Smooth muscle cell of the brain vasculature (primary cell): ENCODE measurements at regions not wholly inside any gene's neighbourhood (a gene's known extent, or its start where the extent isn't known, plus 50 kb on each side); places are given as distances from the start of the nearest gene placed in this dataset.

Experiments used
- DNase-seq: peaks from one replicate; pipeline ENCODE4 v3.0.0-alpha.2; 2012; ENCODE audit warnings: low read depth, low spot score

GRCh38 chr2:37544591-37545031 is 126.8 kb downstream of the CDC42EP3 start:
- no peak for DNase-seq

- no peak for DNase-seq
Measured at GRCh38 chr2:37549598-37549997, 121.8 kb downstream of the CDC42EP3 start.

- no peak for DNase-seq
Measured at GRCh38 chr2:37550190-37550589, 121.3 kb downstream of the CDC42EP3 start.

GRCh38 chr2:37551783-37552182 is 119.7 kb downstream of the CDC42EP3 start:
- no peak for DNase-seq

- no peak for DNase-seq
Measured at GRCh38 chr2:37552339-37552738, 119.1 kb downstream of the CDC42EP3 start.

- DNase-seq: no peak
Measured at GRCh38 chr2:37553411-37554154, 117.9 kb downstream of the CDC42EP3 start.

GRCh38 chr2:37554155-37554510 is 117.3 kb downstream of the CDC42EP3 start:
- DNase-seq: no peak

GRCh38 chr2:37554687-37555086 is 116.8 kb downstream of the CDC42EP3 start:
- no peak for DNase-seq

- no peak for DNase-seq
Measured at GRCh38 chr2:37555457-37555856, 116.0 kb downstream of the CDC42EP3 start.

GRCh38 chr2:37556256-37556655 is 115.2 kb downstream of the CDC42EP3 start:
- DNase-seq: no peak

- no peak for DNase-seq
Measured at GRCh38 chr2:37558623-37559022, 112.8 kb downstream of the CDC42EP3 start.

GRCh38 chr2:37560241-37560848 is 111.1 kb downstream of the CDC42EP3 start:
- no peak for DNase-seq

- DNase-seq: no peak
Measured at GRCh38 chr2:37560863-37561614, 110.4 kb downstream of the CDC42EP3 start.

GRCh38 chr2:37561615-37562569 is 109.5 kb downstream of the CDC42EP3 start:
- no peak for DNase-seq

GRCh38 chr2:37563375-37564015 is 107.9 kb downstream of the CDC42EP3 start:
- DNase-seq: no peak

GRCh38 chr2:37564356-37564755 is 107.1 kb downstream of the CDC42EP3 start:
- DNase-seq: no peak

- DNase-seq: peak; percentile 67
Measured at GRCh38 chr2:37566517-37566981, 104.9 kb downstream of the CDC42EP3 start.

- DNase-seq: no peak
Measured at GRCh38 chr2:37568565-37568964, 102.9 kb downstream of the CDC42EP3 start.

GRCh38 chr2:37569131-37569823 is 102.2 kb downstream of the CDC42EP3 start:
- DNase-seq: no peak

- no peak for DNase-seq
Measured at GRCh38 chr2:37569986-37570679, 101.3 kb downstream of the CDC42EP3 start.
